Activated CD4-positive, CD25-positive, alpha-beta regulatory T cell treated with anti-CD3 and anti-CD28 coated beads, Interleukin-2, amount 50 U/mL, for 24 hours (primary cell): ENCODE measurements at regions not wholly inside any gene's neighbourhood (a gene's known extent, or its start where the extent isn't known, plus 50 kb on each side); places are given as distances from the start of the nearest gene placed in this dataset.
A peak's percentile ranks its signal among the peaks of the same experiment; 100 is the strongest.

Experiments used
- ATAC-seq, 2 donors: fragments of 150-1000 bp; cut with Tn5 transposase; one replicate each; pipeline ENCODE4 v1.10.0; 2021; ENCODE audit warnings: mild to moderate bottlenecking in 1 of 2, moderate library complexity in 1 of 2

DNA sequence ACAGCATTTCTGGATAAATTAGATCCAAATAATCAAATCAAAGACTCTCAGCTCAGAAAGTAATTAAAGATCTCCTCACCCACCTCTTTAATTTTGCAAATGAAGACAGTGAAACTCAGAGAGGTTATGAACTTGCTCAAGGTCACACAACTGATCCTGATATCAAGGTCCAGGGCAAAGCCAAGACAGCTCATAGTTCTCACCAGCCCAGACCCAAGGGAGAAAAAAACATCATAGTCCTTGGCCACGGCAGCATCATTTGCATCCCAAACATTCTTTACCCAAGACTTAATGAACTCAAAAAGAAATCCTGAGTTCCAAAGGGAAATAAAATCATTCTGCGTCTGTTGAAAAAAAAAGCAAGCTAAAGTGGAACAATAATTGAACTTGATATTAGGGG, 112.1 kb downstream of the DAD1 start:
- no peak for ATAC-seq

- ATAC-seq: no peak
Observed at GRCh38 chr14:22476005-22476751, 112.8 kb downstream of the DAD1 start.

DNA sequence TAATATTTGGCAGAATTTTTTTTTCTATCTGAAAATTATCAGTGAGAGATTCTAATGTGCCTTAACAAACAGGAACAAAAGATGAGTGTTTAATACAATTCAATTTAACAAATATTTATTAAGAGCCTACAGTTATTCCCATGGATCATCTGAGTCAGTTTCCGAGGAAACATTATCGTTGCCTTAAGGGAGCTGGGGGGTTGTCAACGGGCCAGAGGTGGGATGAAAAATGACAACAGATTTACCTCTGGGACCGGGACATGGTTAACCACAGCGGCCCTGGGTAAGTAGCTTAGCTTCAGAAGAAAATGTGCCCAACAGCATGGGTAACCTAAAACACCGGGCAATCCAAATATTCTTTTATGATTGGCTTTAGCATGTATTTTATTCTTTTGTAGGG, 113.6 kb downstream of the DAD1 start:
- no peak for ATAC-seq

GRCh38 chr14:22474730-22475351, 114.2 kb downstream of the DAD1 start:
- ATAC-seq: no peak

DNA sequence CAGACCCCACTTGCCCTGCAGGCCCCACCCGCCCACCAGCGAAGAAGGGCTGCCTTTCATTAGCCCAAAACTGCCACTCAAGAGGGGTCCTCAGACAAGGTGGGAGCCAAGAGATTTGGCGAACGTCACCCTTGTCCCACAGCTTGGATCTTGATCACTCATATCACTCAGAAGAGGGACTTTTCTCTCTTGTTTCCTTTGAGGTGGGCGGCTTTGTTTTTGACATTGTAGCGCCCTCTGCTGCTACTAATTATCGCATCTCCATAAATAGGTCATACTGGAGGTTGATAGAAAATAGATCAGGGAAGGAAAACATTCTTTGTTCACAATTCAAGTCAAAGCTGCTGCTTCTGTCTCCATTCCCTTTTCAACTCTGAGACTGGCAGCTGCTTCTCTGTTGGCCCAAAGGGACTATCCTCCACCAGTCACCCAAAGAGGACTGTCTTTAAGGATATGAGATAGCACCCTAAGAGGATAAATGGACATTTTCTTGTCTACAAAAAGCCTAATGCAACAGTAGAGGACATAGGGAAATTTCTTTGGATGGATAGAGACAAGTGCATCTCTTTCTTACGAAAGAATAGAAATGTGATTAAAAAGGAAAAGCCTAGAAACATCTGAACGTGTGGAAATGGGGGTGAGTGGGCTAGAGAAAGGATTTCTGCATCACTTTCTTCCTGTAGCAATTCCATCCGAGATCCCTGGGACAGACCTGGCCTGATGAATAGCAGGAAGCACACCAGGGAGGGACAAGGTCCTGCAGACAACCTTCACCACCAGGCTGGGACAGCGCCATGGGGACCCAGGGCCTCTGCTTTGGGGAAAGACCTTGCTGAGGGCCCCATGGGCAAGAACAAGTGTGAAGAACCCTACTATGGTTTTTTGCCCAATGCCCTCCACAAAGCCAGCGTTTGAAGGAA, 115.8 kb downstream of the DAD1 start:
- ATAC-seq: peak in 1 of 2 donors; percentile 33

GRCh38 chr14:22472466-22472865, 116.6 kb downstream of the DAD1 start:
- no peak for ATAC-seq

GRCh38 chr14:22471545-22472121, 117.4 kb downstream of the DAD1 start:
- ATAC-seq: no peak

- ATAC-seq: no peak
Observed at GRCh38 chr14:22469538-22470303, 119.3 kb downstream of the DAD1 start.

- ATAC-seq: no peak
Observed at GRCh38 chr14:22468830-22469229, 120.2 kb downstream of the DAD1 start.

DNA sequence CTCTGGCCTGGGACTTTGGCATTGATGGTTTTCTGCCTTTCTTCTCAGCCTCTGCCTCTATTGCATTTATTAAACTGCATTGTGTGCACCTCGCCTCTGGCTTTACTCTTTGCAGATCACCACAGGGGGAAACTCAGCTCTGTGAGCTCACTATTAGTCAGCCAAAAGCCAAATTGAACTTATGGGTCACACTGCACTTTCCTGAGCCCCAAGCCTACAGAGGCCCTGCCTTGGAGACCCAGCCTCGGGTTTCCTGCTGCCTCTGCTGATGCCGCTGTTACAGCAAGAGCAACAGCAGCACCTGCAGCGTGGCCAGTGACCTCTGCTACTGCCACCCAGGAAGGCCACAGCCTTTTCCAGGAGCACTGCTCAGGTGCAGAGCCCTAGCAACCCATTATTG, 122.5 kb downstream of the DAD1 start:
- no peak for ATAC-seq

DNA sequence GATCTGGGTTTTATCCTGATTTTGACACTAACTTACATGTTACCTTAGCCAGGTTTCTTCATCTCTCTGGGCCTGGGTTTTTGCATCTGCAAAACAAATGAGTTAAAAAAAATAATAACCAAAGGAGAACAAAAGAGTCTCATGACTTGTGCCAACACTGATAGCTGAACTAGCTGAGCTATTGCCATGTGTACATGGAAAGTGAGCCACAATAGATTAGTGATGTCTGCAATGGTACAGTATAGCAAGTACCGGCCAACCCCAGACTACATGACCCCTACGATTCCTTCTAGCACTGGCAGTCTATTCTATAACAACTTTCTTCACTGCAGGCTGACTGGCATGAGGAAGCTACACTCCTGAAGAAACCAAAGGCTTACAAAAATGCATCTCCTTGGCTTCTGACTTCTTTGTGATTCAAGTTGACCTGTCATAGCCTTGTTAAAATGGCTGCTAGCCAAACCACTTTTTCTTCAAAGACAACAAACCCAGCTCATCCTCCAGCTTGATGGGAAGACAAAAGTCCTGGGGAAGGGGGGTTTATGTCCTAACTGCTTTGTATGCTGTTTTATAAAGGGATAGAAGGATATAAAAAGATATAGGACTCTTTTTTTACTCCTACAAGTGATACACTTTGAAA, 123.7 kb downstream of the DAD1 start:
- ATAC-seq: no peak

DNA sequence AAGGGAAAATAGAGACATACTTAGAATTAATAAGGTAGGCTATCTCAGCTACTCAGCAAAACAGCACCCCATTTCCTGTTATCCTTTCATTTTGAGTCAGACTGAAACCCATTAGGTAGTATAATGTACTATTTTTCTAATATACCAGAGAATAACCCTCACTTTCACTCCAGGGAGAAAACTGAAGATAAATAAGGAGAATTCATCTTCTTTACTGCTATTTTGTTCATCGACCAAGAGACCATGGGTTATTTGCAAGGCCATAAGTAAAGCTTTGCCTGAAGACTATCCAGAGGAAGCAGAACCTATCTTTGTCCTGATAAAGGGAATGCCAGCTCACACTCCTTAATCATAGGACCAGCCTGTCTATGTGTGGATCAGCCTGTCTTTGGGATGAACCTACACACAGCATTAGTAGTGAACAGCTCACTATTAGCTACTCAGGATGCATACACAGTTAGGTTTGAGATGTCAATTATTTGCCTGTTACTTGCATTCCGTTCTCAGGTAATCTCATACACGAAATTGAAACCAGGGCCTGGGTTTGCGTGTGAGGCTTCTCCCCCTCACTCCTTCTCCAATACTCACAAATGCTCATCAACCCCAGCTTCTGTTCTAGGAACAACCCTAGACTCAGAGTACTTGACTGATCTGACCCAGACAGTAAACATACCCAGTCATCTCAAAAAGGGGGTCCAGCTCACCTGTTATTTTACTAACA, 124.4 kb downstream of the DAD1 start:
- peak; percentile 44 to 65 for ATAC-seq

- no peak for ATAC-seq
Observed at GRCh38 chr14:22463763-22464173, 125.3 kb downstream of the DAD1 start.

DNA sequence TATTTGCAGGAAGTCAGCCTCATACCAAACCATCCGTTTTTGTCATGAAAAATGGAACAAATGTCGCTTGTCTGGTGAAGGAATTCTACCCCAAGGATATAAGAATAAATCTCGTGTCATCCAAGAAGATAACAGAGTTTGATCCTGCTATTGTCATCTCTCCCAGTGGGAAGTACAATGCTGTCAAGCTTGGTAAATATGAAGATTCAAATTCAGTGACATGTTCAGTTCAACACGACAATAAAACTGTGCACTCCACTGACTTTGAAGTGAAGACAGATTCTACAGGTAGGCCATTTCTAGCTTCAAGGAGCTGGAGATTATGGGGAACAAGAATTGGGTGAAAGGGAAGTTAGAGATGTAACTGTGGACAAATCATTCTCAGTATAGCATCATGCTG, 126.1 kb downstream of the DAD1 start:
- no peak for ATAC-seq

- ATAC-seq: peak; percentile 41 to 62
Observed at GRCh38 chr14:22460461-22461195, 128.4 kb downstream of the DAD1 start.

DNA sequence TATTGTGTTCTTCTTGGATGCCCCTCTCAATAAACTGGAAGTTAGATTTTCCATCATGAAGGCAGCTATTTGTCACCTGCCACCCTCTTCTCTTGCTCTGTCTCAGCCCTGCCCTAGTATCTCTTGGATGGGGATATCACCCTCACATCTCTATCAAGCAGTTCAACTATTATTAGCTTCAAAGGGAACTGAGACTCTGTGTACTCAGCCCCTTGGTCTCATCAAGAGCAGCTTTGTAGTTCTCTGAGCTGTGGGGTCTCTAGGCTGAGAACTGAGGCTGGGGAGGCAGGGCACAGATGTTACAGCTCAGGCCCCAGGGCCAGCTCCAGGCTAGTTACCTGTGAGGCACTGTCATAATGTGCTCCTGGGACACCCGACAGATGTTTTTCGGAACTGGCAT, 130.3 kb downstream of the DAD1 start:
- no peak for ATAC-seq

GRCh38 chr14:22456998-22457594, 131.9 kb downstream of the DAD1 start:
- no peak for ATAC-seq

- no peak for ATAC-seq
Observed at GRCh38 chr14:22456421-22456820, 132.6 kb downstream of the DAD1 start.

GRCh38 chr14:22452330-22452729, 136.7 kb downstream of the DAD1 start:
- ATAC-seq: no peak

DNA sequence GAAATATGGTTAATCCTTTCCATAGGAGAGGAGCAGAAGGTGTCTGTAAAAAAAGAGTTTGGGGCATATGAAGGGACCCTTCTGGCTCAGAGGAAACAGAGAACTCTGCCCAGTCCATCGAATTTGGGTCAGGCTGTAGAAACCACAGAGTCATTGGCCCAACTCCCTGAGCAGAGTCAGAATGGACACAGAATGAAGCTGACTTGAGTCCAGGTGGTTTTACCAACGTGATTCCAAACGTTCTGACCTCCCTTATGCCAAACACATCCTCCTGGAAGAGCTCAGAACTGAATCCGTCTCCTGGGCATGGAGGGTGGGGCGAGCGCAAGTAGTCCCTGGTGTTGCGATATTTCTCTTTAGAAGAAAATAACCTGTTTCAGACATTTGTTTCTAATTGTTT, 138.8 kb downstream of the DAD1 start:
- ATAC-seq: no peak
